Heart right ventricle (tissue), 16 donors: ENCODE measurements at regions not wholly inside any gene's neighbourhood (a gene's known extent, or its start where the extent isn't known, plus 50 kb on each side); places are given as distances from the start of the nearest gene placed in this dataset.

Source experiments
- ATAC-seq, 8 donors: fragments of 200-7000 bp; cut with Tn5 transposase; one replicate each; pipeline ENCODE4 v1.9.1; 2020; ENCODE audit warnings: mild to moderate bottlenecking in 8 of 8, moderate library complexity in 8 of 8, moderate number of reproducible peaks in 1 of 8
- DNase-seq, 2 donors: peaks; one replicate each; pipeline ENCODE4 v3.0.0-alpha.2; 2020
- H3K27ac ChIP-seq, 10 donors: fragments of 200-600 bp; sonication (generic) in 2 of 10; one replicate each; pipeline versions ENCODE4 v1.5.0 to v1.8.0; 2020 to 2022; ENCODE audit warnings: mild to moderate bottlenecking in 3 of 10
- H3K27me3 ChIP-seq, 7 donors: fragments of 200-600 bp; one replicate each; pipeline ENCODE4 v1.8.0; 2021 to 2022; ENCODE audit warnings: mild to moderate bottlenecking in 2 of 7
- H3K36me3 ChIP-seq, 9 donors: fragments of 200-600 bp; sonication (generic) in 1 of 9; one replicate each; pipeline versions ENCODE4 v1.5.0 to v1.8.0; 2020 to 2022; ENCODE audit warnings: mild to moderate bottlenecking in 2 of 9
- H3K4me1 ChIP-seq, 9 donors: fragments of 200-600 bp; sonication (generic) in 1 of 9; one replicate each; pipeline versions ENCODE4 v1.5.0 to v1.8.0; 2020 to 2022; ENCODE audit warnings: mild to moderate bottlenecking in 4 of 9
- H3K4me3 ChIP-seq, 10 donors: fragments of 200-600 bp; sonication (generic) in 2 of 10; one replicate each; pipeline versions ENCODE4 v1.5.0 to v1.8.0; 2020 to 2022; ENCODE audit warnings: mild to moderate bottlenecking in 7 of 10, moderate library complexity in 2 of 10
- H3K9me3 ChIP-seq, 11 donors: fragments of 200-600 bp in 10 of 11; sonication (generic) in 2 of 11; one replicate each; pipeline versions ENCODE4 v1.5.0 to v1.8.0; 2013 to 2022; ENCODE audit warnings: mild to moderate bottlenecking in 2 of 11, control low read depth in 1 of 11, moderate library complexity in 1 of 11
- WGBS, 2 donors: extraction: QIAGEN DNeasy Blood & Tissue Kit; methylation state at CpG; one replicate each; pipeline ENCODE4 v1.1.7; 2013; ENCODE audit warnings: inconsistent platforms in 1 of 2; 5-methylcytosine and 5-hydroxymethylcytosine counted together
- intact Hi-C, 10 donors: fragments of 100-400 bp; cut with DNase I; formaldehyde crosslinking; loops; one replicate each; pipeline versions ENCODE4 v1.11.1 to v1.14.2; 2022
- TF ChIP-seq, protein P1 (sequence below), 9 donors: fragments of 200-600 bp; sonication (generic) in 2 of 9; IDR thresholded peaks; one replicate each; pipeline versions ENCODE4 v1.5.0 to v1.8.0; 2021 to 2022; ENCODE audit warnings: antibody characterized with exemption in 9 of 9, mild to moderate bottlenecking in 5 of 9, moderate library complexity in 1 of 9
- donor health status: Arrhythmogenic right ventricular cardiomyopathy.
- donor health status: ischemic (EF 13 %, LVEDD 7.1; RV severe dilation, severe dysfunction).
- donor health status: healthy with polysubstance abuse.
- donor health status: DM: no; HTN: yes; CAD: no.
- donor health status: DM: no; HTN: no; CAD: no.
- donor health status: ischemic (EF 25% LVEDD 6.9; RV normal size, moderate dysfunction).
- donor health status: ischemic (EF 25% LVEDD 5.7; RV mildly dilated, moderate dysfunction).
- donor health status: healthy.
- donor health status: DM: yes; HTN: yes; CAD: no.
- donor health status: Ischemic cardiomyopathy.
- donor health status: ischemic (EF 35%, LVEDD 5.7; RV mildly dilated, moderate dysfunction).
- donor health status: nonischemic (EF 11% LVEDD 7.7; RV severe dilation, severe dysfunction).
- donor health status: DM: yes; HTN: yes; CAD: no.
- donor health status: PGD.
- donor health status: ischemic (EF 29% LVEDD 5.4; RV normal size, mild dysfunction).
- donor health status: nonischemic (EF 23%, LVEDD 6.1; RV moderate dilation, normal function).

DNA sequence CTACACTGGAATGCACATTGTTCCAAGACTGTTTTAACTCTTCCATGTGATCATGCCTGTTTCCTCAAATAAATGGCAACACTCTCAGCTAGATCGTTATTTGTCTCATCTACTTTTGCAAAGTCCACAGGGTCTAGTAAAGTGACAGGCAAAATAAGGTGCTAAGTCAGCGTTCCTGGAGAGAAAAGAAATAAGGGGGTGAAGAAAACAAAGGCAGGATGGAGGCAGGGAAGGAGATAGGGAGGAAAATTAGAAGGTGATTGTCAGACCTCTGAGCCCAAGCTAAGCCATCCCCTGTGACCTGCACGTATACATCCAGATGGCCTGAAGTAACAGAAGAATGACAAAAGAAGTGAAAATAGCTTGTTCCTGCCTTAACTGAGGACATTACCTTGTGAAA, 132.1 kb downstream of the RAB38 start:
- TF ChIP-seq, protein P1, sequence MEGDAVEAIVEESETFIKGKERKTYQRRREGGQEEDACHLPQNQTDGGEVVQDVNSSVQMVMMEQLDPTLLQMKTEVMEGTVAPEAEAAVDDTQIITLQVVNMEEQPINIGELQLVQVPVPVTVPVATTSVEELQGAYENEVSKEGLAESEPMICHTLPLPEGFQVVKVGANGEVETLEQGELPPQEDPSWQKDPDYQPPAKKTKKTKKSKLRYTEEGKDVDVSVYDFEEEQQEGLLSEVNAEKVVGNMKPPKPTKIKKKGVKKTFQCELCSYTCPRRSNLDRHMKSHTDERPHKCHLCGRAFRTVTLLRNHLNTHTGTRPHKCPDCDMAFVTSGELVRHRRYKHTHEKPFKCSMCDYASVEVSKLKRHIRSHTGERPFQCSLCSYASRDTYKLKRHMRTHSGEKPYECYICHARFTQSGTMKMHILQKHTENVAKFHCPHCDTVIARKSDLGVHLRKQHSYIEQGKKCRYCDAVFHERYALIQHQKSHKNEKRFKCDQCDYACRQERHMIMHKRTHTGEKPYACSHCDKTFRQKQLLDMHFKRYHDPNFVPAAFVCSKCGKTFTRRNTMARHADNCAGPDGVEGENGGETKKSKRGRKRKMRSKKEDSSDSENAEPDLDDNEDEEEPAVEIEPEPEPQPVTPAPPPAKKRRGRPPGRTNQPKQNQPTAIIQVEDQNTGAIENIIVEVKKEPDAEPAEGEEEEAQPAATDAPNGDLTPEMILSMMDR (IDR thresholded peaks at IDR 0.05) = no peak
- Histone ChIP-seq H3K27ac (no peak overlapping the region), H3K36me3 (no peaks in the 10 kb centered on the region), H3K4me3 (no peak overlapping the region), H3K27me3 (peaks cover 0 to 16% (median 4%) of the 10 kb centered on the region in 7 donors), H3K9me3 (no peaks in the 10 kb centered on the region), H3K4me1 (no peaks in the 10 kb centered on the region)
- intact Hi-C loops = no loop called here
- DNase-seq (no peak), ATAC-seq (no peak)
- WGBS, 2 donors = 39 to 42% methylated on average over 3 of the region's 3 CpGs

DNA sequence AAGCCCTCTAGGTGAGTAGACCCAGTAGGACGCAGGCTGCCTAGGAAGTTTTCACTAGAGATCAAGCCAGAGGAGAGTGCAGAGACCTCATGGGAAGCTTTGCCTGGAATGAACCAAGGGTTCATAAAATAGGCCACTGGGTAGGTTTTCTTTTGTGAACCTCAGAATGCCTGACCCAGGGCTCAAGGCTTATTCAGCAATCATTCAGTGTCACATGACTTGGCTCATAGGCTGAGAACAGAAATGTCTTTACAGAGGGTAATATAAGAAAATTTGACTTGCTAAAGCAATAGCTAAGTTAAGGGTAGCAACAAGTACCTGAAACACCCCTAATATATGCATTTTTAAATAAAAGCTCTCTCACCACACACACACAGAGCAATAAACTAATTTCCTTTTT, 132.6 kb downstream of the RAB38 start:
- intact Hi-C loops = no loop called here
- Histone ChIP-seq H3K36me3 (no peaks in the 10 kb centered on the region), H3K4me1 (no peaks in the 10 kb centered on the region), H3K4me3 (no peak overlapping the region), H3K27ac (no peak overlapping the region), H3K9me3 (no peaks in the 10 kb centered on the region), H3K27me3 (peaks cover 0 to 16% (median 7%) of the 10 kb centered on the region in 7 donors)
- no peak for DNase-seq
- ATAC-seq = no peak
- TF ChIP-seq, protein P1 (IDR thresholded peaks at IDR 0.05) = no peak
- 62 to 72% methylated on average over 1 of the region's 1 CpG for WGBS, 2 donors

DNA sequence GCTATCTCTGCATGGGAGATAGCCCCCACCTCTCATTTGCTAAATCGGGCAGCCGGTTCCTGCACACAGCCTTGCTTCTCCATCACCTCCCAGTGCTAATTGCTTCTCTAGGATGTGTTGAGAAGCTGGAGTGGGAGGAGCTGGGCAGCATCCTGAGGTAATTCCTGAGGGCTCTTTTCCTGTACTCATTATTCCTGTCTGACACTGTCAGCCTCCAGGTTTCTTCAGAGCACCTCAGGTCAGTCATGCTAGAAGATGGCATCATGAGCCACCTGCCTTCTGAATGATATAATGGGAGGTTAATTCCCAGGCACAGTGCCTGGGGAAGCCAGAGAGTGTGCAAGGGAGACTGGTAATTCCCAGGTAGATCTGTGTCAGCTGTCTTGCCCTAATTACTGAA, 133.0 kb downstream of the RAB38 start:
- WGBS, 2 donors = 23 to 40% methylated on average over 2 of the region's 2 CpGs
- TF ChIP-seq, protein P1 (IDR thresholded peaks at IDR 0.05) = no peak

DNA sequence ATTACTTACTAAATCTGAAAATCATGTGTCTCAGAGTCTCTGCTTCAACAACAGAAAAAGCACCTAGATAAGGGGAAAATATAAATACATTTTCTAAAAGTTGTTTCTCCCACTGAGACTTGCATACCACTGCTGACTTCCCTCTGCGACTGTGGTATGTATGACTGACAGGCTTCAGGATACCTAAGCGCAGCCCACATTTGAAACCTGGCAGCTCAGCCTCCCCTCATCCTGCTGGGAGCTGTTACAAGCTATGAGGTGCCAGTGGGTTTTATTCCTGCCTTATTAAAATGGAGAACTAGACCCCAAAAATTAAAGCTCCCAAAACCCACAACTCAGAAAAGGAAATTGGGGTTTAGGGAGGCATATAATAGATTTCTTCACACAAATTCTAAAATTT, 133.6 kb downstream of the RAB38 start:
- Histone ChIP-seq H3K27ac (no peak overlapping the region), H3K4me3 (no peak overlapping the region), H3K9me3 (no peaks in the 10 kb centered on the region), H3K4me1 (no peaks in the 10 kb centered on the region), H3K27me3 (peaks cover 0 to 16% (median 7%) of the 10 kb centered on the region in 7 donors), H3K36me3 (no peaks in the 10 kb centered on the region)
- intact Hi-C loops = no loop called here
- no peak for ATAC-seq
- no peak for DNase-seq
- TF ChIP-seq, protein P1 (IDR thresholded peaks at IDR 0.05) = no peak
- 36 to 54% methylated on average over 2 of the region's 2 CpGs for WGBS, 2 donors

More for the DNA sequence above, 133.0 kb downstream of the RAB38 start:
- ATAC-seq (no peak), DNase-seq (no peak)
- peaks cover 0 to 16% (median 7%) of the 10 kb centered on the region in 7 donors for H3K27me3 ChIP-seq
- H3K9me3 ChIP-seq = no peaks in the 10 kb centered on the region
- H3K4me1 ChIP-seq = no peaks in the 10 kb centered on the region
- intact Hi-C loops = no loop called here
- no peak overlapping the region for H3K27ac ChIP-seq
- H3K36me3 ChIP-seq = no peaks in the 10 kb centered on the region
- no peak overlapping the region for H3K4me3 ChIP-seq
